Testis (tissue), 2 donors: ENCODE measurements at regions not wholly inside any gene's neighbourhood (a gene's known extent, or its start where the extent isn't known, plus 50 kb on each side); places are given as distances from the start of the nearest gene placed in this dataset.

Source experiments
- POLR2A ChIP-seq: fragments of 450-650 bp; IDR thresholded peaks from one replicate; pipeline ENCODE4 v1.6.1; 2017; ENCODE audit warnings: antibody characterized with exemption, mild to moderate bottlenecking, moderate library complexity
- TF ChIP-seq, protein P1 (sequence below), 3 experiments: fragments of 450-650 bp in 2 of 3; fragments of 200-600 bp in 1 of 3; sonication (generic) in 1 of 3; IDR thresholded peaks; one replicate each; pipeline ENCODE4 v1.5.1; 2016 to 2019; ENCODE audit warnings: antibody characterized with exemption in 3 of 3, mild to moderate bottlenecking in 2 of 3, moderate library complexity in 1 of 3

GRCh38 chr5:166746506-166746905 is 1544.9 kb upstream of the WWC1 start:
- TF ChIP-seq POLR2A: no peak
- TF ChIP-seq, protein P1, sequence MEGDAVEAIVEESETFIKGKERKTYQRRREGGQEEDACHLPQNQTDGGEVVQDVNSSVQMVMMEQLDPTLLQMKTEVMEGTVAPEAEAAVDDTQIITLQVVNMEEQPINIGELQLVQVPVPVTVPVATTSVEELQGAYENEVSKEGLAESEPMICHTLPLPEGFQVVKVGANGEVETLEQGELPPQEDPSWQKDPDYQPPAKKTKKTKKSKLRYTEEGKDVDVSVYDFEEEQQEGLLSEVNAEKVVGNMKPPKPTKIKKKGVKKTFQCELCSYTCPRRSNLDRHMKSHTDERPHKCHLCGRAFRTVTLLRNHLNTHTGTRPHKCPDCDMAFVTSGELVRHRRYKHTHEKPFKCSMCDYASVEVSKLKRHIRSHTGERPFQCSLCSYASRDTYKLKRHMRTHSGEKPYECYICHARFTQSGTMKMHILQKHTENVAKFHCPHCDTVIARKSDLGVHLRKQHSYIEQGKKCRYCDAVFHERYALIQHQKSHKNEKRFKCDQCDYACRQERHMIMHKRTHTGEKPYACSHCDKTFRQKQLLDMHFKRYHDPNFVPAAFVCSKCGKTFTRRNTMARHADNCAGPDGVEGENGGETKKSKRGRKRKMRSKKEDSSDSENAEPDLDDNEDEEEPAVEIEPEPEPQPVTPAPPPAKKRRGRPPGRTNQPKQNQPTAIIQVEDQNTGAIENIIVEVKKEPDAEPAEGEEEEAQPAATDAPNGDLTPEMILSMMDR (IDR thresholded peaks at IDR 0.05): no peak
